ENCODE measurements at regions not wholly inside any gene's neighbourhood (a gene's known extent, or its start where the extent isn't known, plus 50 kb on each side); places are given as distances from the start of the nearest gene placed in this dataset.
A peak's percentile ranks its signal among the peaks of the same experiment; 100 is the strongest.

DNA sequence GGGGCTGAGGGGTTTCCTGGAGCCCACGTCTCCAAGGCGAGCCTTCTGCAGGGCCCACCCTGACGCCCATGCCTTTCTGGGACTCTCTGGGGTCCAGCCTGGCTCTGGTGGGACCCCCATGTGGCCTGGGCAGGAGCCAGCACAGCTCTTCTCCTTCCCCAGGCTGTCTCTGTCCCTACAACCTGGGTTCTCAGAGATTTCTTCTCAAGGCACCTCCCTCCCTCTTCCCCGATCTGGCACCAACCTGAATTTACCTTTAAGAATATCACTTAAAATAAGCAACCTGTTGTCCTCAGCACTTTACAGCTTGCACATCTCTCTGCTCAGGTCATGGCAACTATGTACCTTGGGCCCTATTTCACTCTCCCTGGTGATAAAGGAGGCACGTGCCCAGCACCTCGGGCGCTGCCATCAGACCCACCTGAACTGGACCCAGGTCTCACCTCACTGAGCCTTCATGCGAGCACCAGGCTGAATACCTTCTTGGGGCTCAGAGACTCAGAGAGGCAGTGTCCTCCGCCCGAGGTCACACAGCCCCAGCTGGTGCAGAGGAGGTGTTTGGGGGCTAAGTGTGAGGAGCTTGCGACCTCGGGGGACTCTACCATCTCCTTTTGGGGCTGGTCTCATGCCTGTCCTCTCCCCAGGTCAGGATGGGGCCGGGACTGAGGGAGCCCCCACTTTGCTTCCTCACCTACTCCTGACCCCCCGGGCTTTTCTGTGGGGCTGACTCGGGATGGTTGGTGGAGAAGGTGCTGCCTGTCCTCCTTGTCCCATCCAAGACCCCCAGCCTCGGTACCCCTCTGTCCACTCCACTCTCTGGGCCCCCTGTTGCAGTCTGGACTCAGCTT, 217.7 kb downstream of the C9orf50 start:
- peaks cover 0 to 20% (median 5%) of the 10 kb centered on the region in 6 donors for H3K4me1 ChIP-seq
- H3K9me3 ChIP-seq = no peaks in the 10 kb centered on the region
- 80 to 91% (median 87%) methylated on average over 13 to 16 of the region's 16 CpGs for WGBS, 5 donors
- TF ChIP-seq POLR2AphosphoS5 (IDR thresholded peaks at IDR 0.05) (no peak), POLR2A (IDR thresholded peaks at IDR 0.05) (no peak)
- TF ChIP-seq, protein P1, sequence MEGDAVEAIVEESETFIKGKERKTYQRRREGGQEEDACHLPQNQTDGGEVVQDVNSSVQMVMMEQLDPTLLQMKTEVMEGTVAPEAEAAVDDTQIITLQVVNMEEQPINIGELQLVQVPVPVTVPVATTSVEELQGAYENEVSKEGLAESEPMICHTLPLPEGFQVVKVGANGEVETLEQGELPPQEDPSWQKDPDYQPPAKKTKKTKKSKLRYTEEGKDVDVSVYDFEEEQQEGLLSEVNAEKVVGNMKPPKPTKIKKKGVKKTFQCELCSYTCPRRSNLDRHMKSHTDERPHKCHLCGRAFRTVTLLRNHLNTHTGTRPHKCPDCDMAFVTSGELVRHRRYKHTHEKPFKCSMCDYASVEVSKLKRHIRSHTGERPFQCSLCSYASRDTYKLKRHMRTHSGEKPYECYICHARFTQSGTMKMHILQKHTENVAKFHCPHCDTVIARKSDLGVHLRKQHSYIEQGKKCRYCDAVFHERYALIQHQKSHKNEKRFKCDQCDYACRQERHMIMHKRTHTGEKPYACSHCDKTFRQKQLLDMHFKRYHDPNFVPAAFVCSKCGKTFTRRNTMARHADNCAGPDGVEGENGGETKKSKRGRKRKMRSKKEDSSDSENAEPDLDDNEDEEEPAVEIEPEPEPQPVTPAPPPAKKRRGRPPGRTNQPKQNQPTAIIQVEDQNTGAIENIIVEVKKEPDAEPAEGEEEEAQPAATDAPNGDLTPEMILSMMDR (IDR thresholded peaks at IDR 0.05 in 8 of 11, conservative IDR thresholded peaks at IDR 0.05 in 3 of 11) = no peak
- H3K4me3 ChIP-seq = no peak overlapping the region
- peak overlapping the region in 4 of 8 donors; percentile 34 to 67 (median 62) for H3K27ac ChIP-seq
- H3K36me3 ChIP-seq = no peaks in the 10 kb centered on the region
- intact Hi-C loops (cut with DNase I; ENCODE audit: low total_unique reads) = no loop called here
- H3K27me3 ChIP-seq (replicated peaks in 1 of 7) = no peaks in the 10 kb centered on the region
- DNase-seq = peak; percentile 58

DNA sequence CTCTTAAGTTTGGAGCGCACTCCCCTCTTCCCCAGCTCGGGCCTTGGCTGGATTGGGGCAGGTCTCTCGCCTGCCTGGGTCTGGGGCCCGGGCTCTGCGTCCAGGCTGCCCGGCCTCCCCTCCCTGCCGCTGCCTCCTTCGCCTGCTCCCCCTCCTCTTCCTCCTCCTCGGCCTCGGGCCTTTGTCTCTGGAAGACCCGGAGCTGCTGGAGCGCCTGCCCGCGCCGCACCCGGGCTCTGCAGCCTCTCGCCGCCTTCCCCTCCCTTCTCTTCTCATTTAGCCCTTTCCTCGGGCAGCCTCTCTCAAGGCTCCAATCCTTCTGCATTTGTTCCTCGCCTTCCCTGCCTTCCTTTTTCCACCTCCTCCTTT, 218.5 kb downstream of the C9orf50 start:
- WGBS, 5 donors = 45 to 64% (median 48%) methylated on average over 20 of the region's 20 CpGs

DNA sequence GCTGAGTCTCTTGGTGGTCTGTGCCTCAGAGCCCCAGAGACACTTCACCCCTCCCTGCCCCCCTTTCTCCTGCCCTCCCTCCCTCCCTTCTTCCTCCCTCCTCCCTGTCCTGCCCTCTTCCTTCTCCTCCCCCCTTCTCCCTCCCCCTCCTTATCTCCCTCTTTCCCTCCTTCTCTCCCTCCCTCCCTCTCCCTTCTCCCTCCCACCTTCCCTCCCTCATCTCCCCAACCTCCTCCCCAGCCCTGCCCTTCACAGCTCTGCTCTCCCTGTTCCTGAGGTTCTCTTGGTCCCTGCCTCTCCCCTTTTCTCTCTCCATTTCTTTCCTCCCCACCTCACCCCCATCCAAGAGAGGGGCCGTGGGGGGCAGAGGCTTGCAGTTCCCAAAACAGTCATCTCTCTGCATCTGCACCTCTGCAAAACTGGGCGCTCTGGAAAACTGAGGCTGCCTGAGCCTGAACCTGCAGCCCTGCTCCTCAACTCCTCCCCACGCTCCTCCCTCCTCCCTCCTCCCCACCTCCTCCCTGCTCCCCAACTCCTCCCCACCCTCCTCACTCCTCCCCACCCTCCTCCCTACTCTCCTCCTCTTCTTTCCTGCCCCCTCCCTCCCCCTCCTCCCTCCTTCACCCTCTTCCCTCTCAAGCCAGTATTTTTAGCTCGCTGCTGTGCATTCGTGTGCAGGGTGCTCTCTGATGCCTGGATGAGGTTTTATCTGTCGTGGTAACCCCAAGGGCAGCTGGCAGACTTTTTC, 219.1 kb downstream of the C9orf50 start:
- Histone ChIP-seq H3K27me3 (replicated peaks in 1 of 7) (no peaks in the 10 kb centered on the region), H3K27ac (peak overlapping the region in 7 of 8 donors; percentile 13 to 67 (median 61)), H3K9me3 (no peaks in the 10 kb centered on the region), H3K4me1 (peaks cover 0 to 20% (median 5%) of the 10 kb centered on the region in 6 donors), H3K36me3 (no peaks in the 10 kb centered on the region), H3K4me3 (no peak overlapping the region)
- TF ChIP-seq, protein P1 (IDR thresholded peaks at IDR 0.05 in 8 of 11, conservative IDR thresholded peaks at IDR 0.05 in 3 of 11) = no peak
- TF ChIP-seq POLR2A (IDR thresholded peaks at IDR 0.05) (no peak), POLR2AphosphoS5 (IDR thresholded peaks at IDR 0.05) (no peak)
- WGBS, 5 donors = 27 to 36% (median 33%) methylated on average over 6 of the region's 6 CpGs
- intact Hi-C loops (cut with DNase I; ENCODE audit: low total_unique reads) = no loop called here
- DNase-seq = peak; percentile 22

More for the DNA sequence above, 218.5 kb downstream of the C9orf50 start:
- no peaks in the 10 kb centered on the region for H3K9me3 ChIP-seq
- intact Hi-C loops (cut with DNase I; ENCODE audit: low total_unique reads) = no loop called here
- no peak for TF ChIP-seq POLR2A (IDR thresholded peaks at IDR 0.05)
- TF ChIP-seq, protein P1 (IDR thresholded peaks at IDR 0.05 in 8 of 11, conservative IDR thresholded peaks at IDR 0.05 in 3 of 11) = no peak
- TF ChIP-seq POLR2AphosphoS5 (IDR thresholded peaks at IDR 0.05) = no peak
- H3K27ac ChIP-seq = peak overlapping the region in 6 of 8 donors; percentile 34 to 67 (median 52)
- H3K4me3 ChIP-seq = no peak overlapping the region
- H3K36me3 ChIP-seq = no peaks in the 10 kb centered on the region
- DNase-seq = peak; percentile 41
- H3K4me1 ChIP-seq = peaks cover 0 to 20% (median 5%) of the 10 kb centered on the region in 6 donors
- no peaks in the 10 kb centered on the region for H3K27me3 ChIP-seq (replicated peaks in 1 of 7)
